Endothelial cell of umbilical vein (primary cell): ENCODE measurements at regions not wholly inside any gene's neighbourhood (a gene's known extent, or its start where the extent isn't known, plus 50 kb on each side); places are given as distances from the start of the nearest gene placed in this dataset.
"Not testable (repeated sequence)": the region's sequence is repeated elsewhere in the genome, so short reads cannot be mapped to it uniquely, and the experiment has no call there.

Experiments
- BruUV-seq: library from RNA; stranded (reverse); fragments of 400-500 nt; replicated peaks from 2 replicates; lab custom pipeline; 2021; lab: Mats Ljungman, UMichigan
- CTCF ChIA-PET: fragments of 300-600, 350-600 bp; sonication (Branson Sonifier 250); formaldehyde crosslinking; loops from one replicate; lab custom pipeline; 2021; ENCODE audit warnings: antibody characterized with exemption, inconsistent platforms; lab: Charles Lee
- POLR2A ChIA-PET: fragments of 300-600, 350-600 bp; sonication (Branson Sonifier 250); formaldehyde crosslinking; loops from one replicate; lab custom pipeline; 2021; ENCODE audit warnings: antibody characterized with exemption, inconsistent platforms; lab: Charles Lee
- DNase-seq: peaks from one replicate; pipeline ENCODE4 v3.0.0-alpha.2; 2011; ENCODE audit warnings: low read depth, low spot score
- FAIRE-seq: peaks from 2 replicates; lab custom pipeline; 2011; peaks lifted over from hg19 to GRCh38; lab: Jason Lieb, UNC
- H2AFZ ChIP-seq: 2 replicates; pipeline ENCODE4 v1.6.0; 2012; ENCODE audit warnings: low read depth, low read length, control low read depth, inconsistent platforms
- H3K27ac ChIP-seq: 2 replicates; pipeline ENCODE4 v1.5.1; 2011; ENCODE audit warnings: low read depth, mild to moderate bottlenecking, control low read depth, low read length, moderate library complexity; ENCODE audit not compliant: insufficient read depth
- H3K27me3 ChIP-seq, 2 experiments: 2 replicates each; pipeline versions ENCODE4 v1.6.0 to v1.6.1; 2011; ENCODE audit warnings: low read length in 2 of 2, mixed read lengths in 1 of 2; ENCODE audit not compliant: control insufficient read depth in 2 of 2, insufficient read depth in 2 of 2
- H3K36me3 ChIP-seq, 2 experiments: 2 replicates in 1 of 2; 3 replicates in 1 of 2; pipeline ENCODE4 v1.5.1; 2011; ENCODE audit warnings: low read length in 2 of 2, mild to moderate bottlenecking in 1 of 2, moderate library complexity in 1 of 2; ENCODE audit not compliant: control insufficient read depth in 2 of 2, insufficient read depth in 2 of 2; ENCODE audit errors: extremely low read depth in 1 of 2
- H3K4me1 ChIP-seq: 3 replicates; pipeline ENCODE4 v1.5.1; 2011; ENCODE audit warnings: mild to moderate bottlenecking, low read length; ENCODE audit not compliant: control insufficient read depth, insufficient read depth; ENCODE audit errors: extremely low read depth
- H3K4me2 ChIP-seq: 2 replicates; pipeline ENCODE4 v1.6.1; 2011; ENCODE audit warnings: low read length, control low read depth, mixed read lengths; ENCODE audit not compliant: insufficient read depth
- H3K4me3 ChIP-seq, 3 experiments: fragments of 200-600 bp in 1 of 3; sonication (generic), shearing (Covaris generic) in 1 of 3; replicated peaks in 1 of 3; 2 replicates each; pipeline ENCODE4 v1.5.1; 2011 to 2016; ENCODE audit warnings: control low read depth in 3 of 3, low read length in 3 of 3, mild to moderate bottlenecking in 2 of 3, inconsistent platforms in 1 of 3, low read depth in 1 of 3, moderate library complexity in 1 of 3; ENCODE audit not compliant: insufficient read depth in 1 of 3
- H3K79me2 ChIP-seq: 2 replicates; pipeline ENCODE4 v1.6.0; 2012; ENCODE audit warnings: low read length, inconsistent platforms; ENCODE audit not compliant: control insufficient read depth, insufficient read depth
- H3K9ac ChIP-seq: replicated peaks from 2 replicates; pipeline ENCODE3; 2011; ENCODE audit warnings: low read length, control low read depth; ENCODE audit not compliant: insufficient read depth; ENCODE audit errors: extremely low read depth
- H3K9me1 ChIP-seq: replicated peaks from 3 replicates; pipeline ENCODE4 v1.6.0; 2011; ENCODE audit warnings: mild to moderate bottlenecking, low read length; ENCODE audit not compliant: control insufficient read depth, insufficient read depth; ENCODE audit errors: extremely low read depth
- H3K9me3 ChIP-seq: replicated peaks from 2 replicates; pipeline ENCODE4 v1.5.1; 2012; ENCODE audit warnings: low read length, inconsistent platforms; ENCODE audit not compliant: control insufficient read depth, insufficient read depth
- H4K20me1 ChIP-seq: replicated peaks from 2 replicates; pipeline ENCODE3; 2011; ENCODE audit warnings: mild to moderate bottlenecking, low read length; ENCODE audit not compliant: control insufficient read depth, insufficient read depth; ENCODE audit errors: extremely low read depth
- dilution Hi-C: fragments of 300-500 bp; cut with MboI; formaldehyde crosslinking; loops from one replicate; pipeline ENCODE4 v1.15.0; 2019; ENCODE audit warnings: low sequenced_read_pairs; ENCODE audit not compliant: extremely low pct_ligation_motif_present
- intact Hi-C: fragments of 100-400 bp; cut with micrococcal nuclease; formaldehyde crosslinking; loops from one replicate; pipeline ENCODE4 v1.10.0; 2022

DNA sequence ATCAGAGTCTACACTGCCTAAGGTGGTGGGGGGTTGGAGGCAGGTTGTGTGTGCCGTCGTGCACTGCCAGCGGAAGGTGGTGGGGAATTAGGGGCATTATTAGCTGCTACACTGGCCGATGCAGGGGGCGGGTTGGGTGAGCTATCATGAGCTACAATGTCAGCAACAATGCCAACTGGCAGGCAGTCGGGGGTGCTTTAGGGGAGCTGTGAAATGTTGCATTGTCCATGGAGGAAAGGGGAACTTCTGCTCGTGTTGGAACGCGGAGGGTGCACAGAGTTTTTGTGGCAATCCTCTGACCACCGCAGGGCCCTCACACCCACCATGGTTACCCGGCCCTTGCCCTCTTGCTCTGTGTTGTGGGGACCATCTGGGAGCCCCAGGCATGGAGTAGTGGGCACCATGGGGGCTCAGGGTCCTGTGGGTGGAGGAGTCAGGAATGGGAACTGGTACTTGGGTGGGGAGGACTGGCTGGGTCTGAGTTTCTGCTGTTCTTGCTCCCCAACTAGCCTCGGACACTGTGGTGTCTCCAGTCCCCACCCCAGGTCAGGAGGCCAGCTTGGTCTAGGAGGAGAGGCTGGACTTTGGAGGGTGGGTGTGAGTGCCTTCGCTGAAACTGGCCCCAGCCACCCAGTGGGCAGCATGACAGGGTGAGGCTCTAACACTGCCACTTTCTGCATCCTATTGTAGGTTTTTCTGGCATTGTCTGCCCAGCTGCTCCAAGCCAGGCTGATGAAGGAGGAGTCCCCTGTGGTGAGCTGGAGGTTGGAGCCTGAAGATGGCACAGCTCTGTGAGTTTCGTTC lies 107.1 kb upstream of the TPTE start:
- H3K4me1 ChIP-seq, H3K27me3 ChIP-seq, dilution Hi-C loops, CTCF ChIA-PET, H3K79me2 ChIP-seq, H3K4me3 ChIP-seq, FAIRE-seq, H3K27ac ChIP-seq, H3K9ac ChIP-seq, DNase-seq, H3K36me3 ChIP-seq, H4K20me1 ChIP-seq, H3K4me2 ChIP-seq, BruUV-seq, intact Hi-C loops, H2AFZ ChIP-seq, POLR2A ChIA-PET, H3K9me1 ChIP-seq: not testable (repeated sequence)
- peaks cover 28% of the 10 kb centered on the region for H3K9me3 ChIP-seq

DNA sequence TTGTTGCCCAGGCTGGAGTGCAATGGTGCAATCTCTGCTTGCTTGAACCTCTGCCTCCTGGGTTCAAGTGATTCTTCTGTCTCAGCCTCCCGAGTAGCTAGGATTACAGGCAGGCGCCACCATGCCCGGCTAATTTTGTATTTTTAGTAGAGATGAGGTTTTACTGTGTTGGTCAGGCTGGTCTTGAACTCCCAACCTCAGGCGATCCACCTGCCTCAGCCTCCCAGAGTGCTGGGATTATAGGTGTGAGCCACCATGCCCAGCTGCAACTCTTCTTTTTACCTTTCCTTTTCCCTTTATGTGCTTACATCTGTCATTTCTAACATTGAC lies 106.5 kb upstream of the TPTE start:
- H3K4me1 ChIP-seq, intact Hi-C loops, FAIRE-seq, POLR2A ChIA-PET, H3K4me2 ChIP-seq, BruUV-seq, H3K9ac ChIP-seq, H3K4me3 ChIP-seq, dilution Hi-C loops, H3K27ac ChIP-seq, H3K9me1 ChIP-seq, DNase-seq, H3K79me2 ChIP-seq, H4K20me1 ChIP-seq, H2AFZ ChIP-seq, CTCF ChIA-PET, H3K27me3 ChIP-seq, H3K36me3 ChIP-seq: not testable (repeated sequence)
- peaks cover 28% of the 10 kb centered on the region for H3K9me3 ChIP-seq

DNA sequence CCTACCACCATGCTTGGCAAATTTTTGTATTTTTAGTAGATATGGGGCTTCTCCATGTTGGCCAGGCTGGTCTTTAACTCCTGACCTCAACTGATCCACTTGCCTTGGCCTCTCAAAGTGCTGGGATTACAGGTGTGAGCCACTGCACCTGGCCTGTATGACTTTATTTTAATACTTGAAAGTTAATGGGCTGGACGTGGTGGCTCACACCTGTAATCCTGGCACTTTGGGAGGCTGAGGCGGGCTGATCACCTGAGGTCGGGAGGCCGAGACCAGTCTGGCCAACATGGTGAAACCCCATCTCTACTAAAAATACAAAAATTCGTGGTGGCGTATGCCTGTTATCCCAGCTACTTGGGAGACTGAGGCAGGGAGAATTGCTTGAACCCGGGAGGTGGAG lies 105.9 kb upstream of the TPTE start:
- DNase-seq, H3K4me1 ChIP-seq, dilution Hi-C loops, H3K27me3 ChIP-seq, H3K4me3 ChIP-seq, POLR2A ChIA-PET, H2AFZ ChIP-seq, FAIRE-seq, H3K79me2 ChIP-seq, H3K36me3 ChIP-seq, H3K27ac ChIP-seq, CTCF ChIA-PET, H3K4me2 ChIP-seq, intact Hi-C loops, H3K9me1 ChIP-seq, H3K9ac ChIP-seq, BruUV-seq, H4K20me1 ChIP-seq: not testable (repeated sequence)
- peaks cover 28% of the 10 kb centered on the region for H3K9me3 ChIP-seq

DNA sequence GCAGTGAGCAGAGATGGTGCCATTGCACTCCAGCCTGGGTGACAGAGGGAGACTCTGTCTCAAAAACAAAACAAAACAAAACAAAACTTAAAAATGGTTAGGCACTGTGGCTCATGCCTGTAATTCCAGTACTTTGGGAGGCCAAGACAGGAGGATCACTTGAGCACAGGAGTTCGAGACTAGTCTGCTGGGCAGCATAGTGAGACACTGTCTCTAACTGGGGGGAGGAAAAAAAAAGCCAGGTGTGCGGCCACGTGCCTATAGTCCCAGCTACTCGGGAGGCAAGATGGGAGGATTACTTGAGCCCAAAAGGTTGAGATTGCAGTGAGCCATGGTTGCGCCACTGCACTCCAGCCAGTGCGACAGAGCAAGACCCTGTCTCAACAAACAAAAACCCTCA lies 105.5 kb upstream of the TPTE start:
- dilution Hi-C loops, DNase-seq, H3K9ac ChIP-seq, BruUV-seq, H3K4me3 ChIP-seq, H3K36me3 ChIP-seq, H4K20me1 ChIP-seq, CTCF ChIA-PET, H2AFZ ChIP-seq, intact Hi-C loops, H3K27me3 ChIP-seq, FAIRE-seq, H3K9me1 ChIP-seq, POLR2A ChIA-PET, H3K4me2 ChIP-seq, H3K79me2 ChIP-seq, H3K4me1 ChIP-seq, H3K27ac ChIP-seq: not testable (repeated sequence)
- H3K9me3 ChIP-seq = peaks cover 32% of the 10 kb centered on the region
